A549 (cell line): ENCODE measurements at regions not wholly inside any gene's neighbourhood (a gene's known extent, or its start where the extent isn't known, plus 50 kb on each side); places are given as distances from the start of the nearest gene placed in this dataset.

Experiments used
- ATAC-seq, 2 experiments: fragments of 200-7000 bp in 1 of 2; fragments of >200 bp in 1 of 2; cut with Nextera tagmentation in 1 of 2; cut with Tn5 transposase in 1 of 2; 3 replicates each; pipeline versions ENCODE4 v1.8.0 to v1.9.1; 2018 to 2020; ENCODE audit warnings: mild to moderate bottlenecking in 1 of 2, moderate library complexity in 1 of 2
- CTCF ChIA-PET: fragments of 300-600 bp; sonication (Branson Sonifier 250); formaldehyde crosslinking; extraction: SDS; loops from one replicate; lab custom pipeline; 2021; ENCODE audit warnings: antibody characterized with exemption, inconsistent platforms; lab: Yijun Ruan, JAX
- POLR2A ChIA-PET: fragments of 350-600 bp; formaldehyde crosslinking; extraction: SDS; loops from one replicate; lab custom pipeline; 2021; ENCODE audit warnings: antibody characterized with exemption, inconsistent platforms; lab: Yijun Ruan, JAX
- DNase-seq, 2 experiments: peaks; one replicate each; pipeline versions ENCODE4 v3.0.0 to v3.0.0-alpha.2; 2011 to 2016; ENCODE audit warnings: low read depth in 1 of 2, low spot score in 1 of 2
- FAIRE-seq: peaks from 2 replicates; lab custom pipeline; 2011; peaks lifted over from hg19 to GRCh38; lab: Jason Lieb, UNC
- H3K27ac ChIP-seq, 2 experiments: fragments of >200 bp; sonication (Bioruptor Twin); formaldehyde crosslinking; 3 replicates each; pipeline ENCODE4 v1.5.1; 2016 to 2017
- H3K4me1 ChIP-seq: fragments of >200 bp; sonication (Bioruptor Twin); formaldehyde crosslinking; 3 replicates; pipeline ENCODE4 v1.6.1; 2016
- H3K4me2 ChIP-seq: fragments of >200 bp; sonication (Bioruptor Twin); formaldehyde crosslinking; 3 replicates; pipeline ENCODE4 v1.6.1; 2016
- H3K4me3 ChIP-seq: fragments of >200 bp; sonication (Bioruptor Twin); formaldehyde crosslinking; 3 replicates; pipeline ENCODE4 v1.5.1; 2016
- H3K9me3 ChIP-seq: fragments of >200 bp; sonication (Bioruptor Twin); formaldehyde crosslinking; 3 replicates; pipeline ENCODE4 v1.6.1; 2016
- BHLHE40 ChIP-seq: IDR thresholded peaks from 2 replicates; pipeline ENCODE4 v1.6.1; 2012; ENCODE audit warnings: low read depth, low read length, inconsistent platforms
- CBX2 ChIP-seq: fragments of 200-600 bp; sonication (generic); IDR thresholded peaks from 2 replicates; pipeline ENCODE4 v1.6.1; 2016; ENCODE audit warnings: low read depth, mild to moderate bottlenecking, borderline replicate concordance
- CBX8 ChIP-seq: fragments of 200-600 bp; sonication (generic); IDR thresholded peaks from 2 replicates; pipeline ENCODE4 v1.6.1; 2016
- CEBPB ChIP-seq, 2 experiments: fragments of >200 bp in 1 of 2; sonication (Bioruptor Twin) in 1 of 2; formaldehyde crosslinking in 1 of 2; IDR thresholded peaks; 2 replicates each; pipeline ENCODE4 v1.6.1; 2012 to 2016
- CHD2 ChIP-seq: fragments of 150-350 bp; IDR thresholded peaks from 2 replicates; pipeline ENCODE4 v1.6.1; 2014; ENCODE audit warnings: low read length; ENCODE audit not compliant: partially characterized antibody
- EHMT2 ChIP-seq: fragments of 200-600 bp; sonication (generic); IDR thresholded peaks from 2 replicates; pipeline ENCODE4 v1.6.1; 2016; ENCODE audit warnings: antibody characterized with exemption, low read depth, mild to moderate bottlenecking, moderate library complexity
- EP300 ChIP-seq, 2 experiments: fragments of >200 bp; sonication (Bioruptor Twin); formaldehyde crosslinking; IDR thresholded peaks; 2 replicates in 1 of 2; 3 replicates in 1 of 2; pipeline ENCODE4 v1.6.1; 2016 to 2017
- FOSB ChIP-seq: fragments of 250-450 bp; sonication (Bioruptor Pico); IDR thresholded peaks from 2 replicates; pipeline ENCODE4 v1.5.0; 2020; ENCODE audit warnings: mild to moderate bottlenecking, moderate library complexity
- FOXS1 ChIP-seq: fragments of 250-450 bp; sonication (Bioruptor Pico); IDR thresholded peaks from 2 replicates; pipeline ENCODE4 v1.5.0; 2020; ENCODE audit warnings: mild to moderate bottlenecking, moderate library complexity
- HDAC2 ChIP-seq: fragments of 200-600 bp; sonication (generic); IDR thresholded peaks from 2 replicates; pipeline ENCODE4 v1.6.1; 2016
- HEYL ChIP-seq: fragments of 250-450 bp; sonication (Bioruptor Pico); IDR thresholded peaks from 2 replicates; pipeline ENCODE4 v1.8.0; 2021; ENCODE audit warnings: mild to moderate bottlenecking, moderate library complexity
- JUN ChIP-seq, 2 experiments: fragments of >200 bp; sonication (Bioruptor Twin); formaldehyde crosslinking; IDR thresholded peaks; 2 replicates in 1 of 2; 3 replicates in 1 of 2; pipeline ENCODE4 v1.6.1; 2016 to 2017
- KDM1A ChIP-seq: fragments of 200-600 bp; sonication (generic); IDR thresholded peaks from 2 replicates; pipeline ENCODE4 v1.6.1; 2016; ENCODE audit warnings: low read depth, mild to moderate bottlenecking
- KDM5A ChIP-seq: fragments of 200-600 bp; sonication (generic); IDR thresholded peaks from 2 replicates; pipeline ENCODE4 v1.6.1; 2016; ENCODE audit warnings: antibody characterized with exemption, mild to moderate bottlenecking
- NPAS2 ChIP-seq: fragments of 250-450 bp; sonication (Bioruptor Pico); IDR thresholded peaks from 2 replicates; pipeline ENCODE4 v1.8.0; 2022; ENCODE audit warnings: mild to moderate bottlenecking, moderate library complexity, borderline replicate concordance
- POLR2A ChIP-seq: IDR thresholded peaks from 2 replicates; pipeline ENCODE4 v1.6.1; 2012; ENCODE audit warnings: mild to moderate bottlenecking, low read length
- RFX5 ChIP-seq: fragments of 450-650 bp; IDR thresholded peaks from 2 replicates; pipeline ENCODE4 v1.7.1; 2014; ENCODE audit warnings: antibody characterized with exemption, mild to moderate bottlenecking, moderate library complexity
- SREBF2 ChIP-seq: fragments of 450-650 bp; IDR thresholded peaks from 2 replicates; pipeline ENCODE4 v1.6.1; 2014; ENCODE audit warnings: mild to moderate bottlenecking, moderate library complexity
- TP53 ChIP-seq: fragments of 250-450 bp; sonication (Bioruptor Pico); IDR thresholded peaks from 2 replicates; pipeline ENCODE4 v1.5.0; 2021; ENCODE audit warnings: mild to moderate bottlenecking, moderate library complexity
- ZFP36 ChIP-seq: fragments of 450-650 bp; IDR thresholded peaks from 2 replicates; pipeline ENCODE4 v1.6.1; 2014; ENCODE audit warnings: borderline replicate concordance; ENCODE audit not compliant: partially characterized antibody
- ZNF302 ChIP-seq: fragments of 250-450 bp; sonication (Bioruptor Pico); IDR thresholded peaks from 2 replicates; pipeline ENCODE4 v1.9.0; 2021; ENCODE audit warnings: inconsistent platforms, mild to moderate bottlenecking, moderate library complexity
- ZSCAN20 ChIP-seq: fragments of 250-450 bp; sonication (Bioruptor Pico); IDR thresholded peaks from 2 replicates; pipeline ENCODE4 v1.8.0; 2022; ENCODE audit warnings: mild to moderate bottlenecking, moderate library complexity
- WGBS: methylation state at CpG from one replicate; pipeline ENCODE4 v1.1.6; 2017; ENCODE audit errors: missing lambda C conversion rate; 5-methylcytosine and 5-hydroxymethylcytosine counted together
- TF ChIP-seq, protein P1 (sequence below): fragments of 150-350 bp; IDR thresholded peaks from 2 replicates; pipeline ENCODE4 v1.6.1; 2014; ENCODE audit warnings: low read depth, mild to moderate bottlenecking, low read length
- TF ChIP-seq, protein P2 (sequence below): IDR thresholded peaks from 2 replicates; pipeline ENCODE4 v1.6.1; 2012; ENCODE audit warnings: low read depth, borderline replicate concordance
- TF ChIP-seq, protein P3 (sequence below): fragments of 250-450 bp; sonication (Bioruptor Pico); IDR thresholded peaks from 2 replicates; pipeline ENCODE4 v1.5.0; 2021; ENCODE audit warnings: mild to moderate bottlenecking, moderate library complexity, borderline replicate concordance

DNA sequence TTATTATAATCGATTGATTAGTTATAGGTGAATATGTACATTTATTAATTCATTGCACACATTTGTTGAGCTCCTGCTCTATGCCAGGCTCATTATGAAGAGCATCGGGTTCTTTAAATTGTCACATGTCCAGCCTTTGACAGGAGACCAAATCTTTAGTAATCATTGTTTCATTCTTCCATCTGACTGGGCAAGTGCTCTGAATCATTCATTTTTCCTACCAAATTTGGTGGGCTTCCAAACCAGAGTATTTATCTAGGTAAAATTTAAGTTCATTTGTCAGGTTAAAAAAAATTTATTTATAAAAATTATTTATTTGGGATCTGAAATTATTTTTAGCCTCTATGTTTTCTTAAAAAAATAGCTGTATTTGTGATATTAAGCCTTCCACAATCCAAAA is 404.9 kb upstream of the MMS22L start:
- Histone ChIP-seq H3K27ac (no peak overlapping the region), H3K9me3 (no peaks in the 10 kb centered on the region), H3K4me2 (no peak overlapping the region)
- POLR2A ChIA-PET = no interaction called here
- WGBS = 16% methylated on average over 2 of the region's 2 CpGs
- CTCF ChIA-PET = no interaction called here
- no peak for FAIRE-seq
- no peak for DNase-seq
- TF ChIP-seq, protein P1, sequence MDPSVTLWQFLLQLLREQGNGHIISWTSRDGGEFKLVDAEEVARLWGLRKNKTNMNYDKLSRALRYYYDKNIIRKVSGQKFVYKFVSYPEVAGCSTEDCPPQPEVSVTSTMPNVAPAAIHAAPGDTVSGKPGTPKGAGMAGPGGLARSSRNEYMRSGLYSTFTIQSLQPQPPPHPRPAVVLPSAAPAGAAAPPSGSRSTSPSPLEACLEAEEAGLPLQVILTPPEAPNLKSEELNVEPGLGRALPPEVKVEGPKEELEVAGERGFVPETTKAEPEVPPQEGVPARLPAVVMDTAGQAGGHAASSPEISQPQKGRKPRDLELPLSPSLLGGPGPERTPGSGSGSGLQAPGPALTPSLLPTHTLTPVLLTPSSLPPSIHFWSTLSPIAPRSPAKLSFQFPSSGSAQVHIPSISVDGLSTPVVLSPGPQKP = no peak
- TF ChIP-seq BHLHE40 (no peak), TP53 (CRISPR knock-in tag) (no peak), CBX8 (no peak), KDM1A (no peak), FOXS1 (CRISPR knock-in tag) (no peak), HDAC2 (no peak)
- TF ChIP-seq, protein P2, sequence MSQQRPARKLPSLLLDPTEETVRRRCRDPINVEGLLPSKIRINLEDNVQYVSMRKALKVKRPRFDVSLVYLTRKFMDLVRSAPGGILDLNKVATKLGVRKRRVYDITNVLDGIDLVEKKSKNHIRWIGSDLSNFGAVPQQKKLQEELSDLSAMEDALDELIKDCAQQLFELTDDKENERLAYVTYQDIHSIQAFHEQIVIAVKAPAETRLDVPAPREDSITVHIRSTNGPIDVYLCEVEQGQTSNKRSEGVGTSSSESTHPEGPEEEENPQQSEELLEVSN = no peak
- TF ChIP-seq, all 56 proteins: peak for 0
- H3K4me1 ChIP-seq = no peaks in the 10 kb centered on the region
- no peak overlapping the region for H3K4me3 ChIP-seq
- ATAC-seq = no peak

DNA sequence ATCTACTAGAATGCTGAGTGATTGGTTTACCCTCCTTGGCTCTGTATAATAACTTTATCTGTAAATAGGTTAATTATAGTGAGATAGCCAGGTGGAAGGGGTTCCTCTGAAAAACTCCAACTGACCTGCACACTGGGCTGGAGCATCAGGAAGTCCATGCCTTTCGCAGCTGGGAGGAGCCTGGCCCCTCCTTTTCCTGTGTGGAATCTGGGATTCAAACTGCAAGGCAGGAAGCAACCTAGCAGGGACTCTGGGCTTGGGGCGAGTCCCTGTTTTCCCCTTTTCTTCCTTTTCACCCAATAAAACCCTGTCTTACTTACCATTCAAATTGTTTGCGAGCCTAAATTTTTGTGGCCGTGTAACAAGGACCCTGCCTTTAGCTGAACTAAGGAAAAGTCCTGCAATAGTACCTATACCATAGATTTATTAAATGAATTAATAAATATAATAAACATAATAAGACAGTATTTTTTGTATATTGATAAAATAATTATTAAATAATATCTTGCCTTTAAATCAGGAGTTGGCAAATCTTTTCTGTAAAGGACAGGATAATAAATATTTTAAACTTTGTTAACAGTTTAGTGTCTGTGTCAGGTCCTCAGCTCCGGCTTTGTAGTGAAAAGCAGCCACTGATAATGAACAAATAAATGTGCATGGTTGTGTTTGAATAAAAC is 406.2 kb upstream of the MMS22L start:
- H3K27ac ChIP-seq = no peak overlapping the region
- TF ChIP-seq KDM1A (no peak), JUN (IDR thresholded peaks at IDR 0.05) (no peak), ZNF302 (CRISPR knock-in tag) (no peak), CHD2 (no peak), FOSB (CRISPR knock-in tag) (no peak), POLR2A (no peak), ZFP36 (no peak), SREBF2 (no peak), RFX5 (no peak), ZSCAN20 (no peak), HEYL (no peak), KDM5A (no peak), CBX2 (no peak), CEBPB (IDR thresholded peaks at IDR 0.05) (no peak), EP300 (IDR thresholded peaks at IDR 0.05) (no peak), EHMT2 (no peak), NPAS2 (CRISPR knock-in tag) (no peak)
- TF ChIP-seq, protein P3, sequence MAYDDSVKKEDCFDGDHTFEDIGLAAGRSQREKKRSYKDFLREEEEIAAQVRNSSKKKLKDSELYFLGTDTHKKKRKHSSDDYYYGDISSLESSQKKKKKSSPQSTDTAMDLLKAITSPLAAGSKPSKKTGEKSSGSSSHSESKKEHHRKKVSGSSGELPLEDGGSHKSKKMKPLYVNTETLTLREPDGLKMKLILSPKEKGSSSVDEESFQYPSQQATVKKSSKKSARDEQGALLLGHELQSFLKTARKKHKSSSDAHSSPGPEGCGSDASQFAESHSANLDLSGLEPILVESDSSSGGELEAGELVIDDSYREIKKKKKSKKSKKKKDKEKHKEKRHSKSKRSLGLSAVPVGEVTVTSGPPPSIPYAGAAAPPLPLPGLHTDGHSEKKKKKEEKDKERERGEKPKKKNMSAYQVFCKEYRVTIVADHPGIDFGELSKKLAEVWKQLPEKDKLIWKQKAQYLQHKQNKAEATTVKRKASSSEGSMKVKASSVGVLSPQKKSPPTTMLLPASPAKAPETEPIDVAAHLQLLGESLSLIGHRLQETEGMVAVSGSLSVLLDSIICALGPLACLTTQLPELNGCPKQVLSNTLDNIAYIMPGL (CRISPR knock-in tag) = no peak
- FAIRE-seq (no peak), DNase-seq (no peak), ATAC-seq (no peak)
- CTCF ChIA-PET = no interaction called here
- H3K4me1 ChIP-seq = no peaks in the 10 kb centered on the region
- POLR2A ChIA-PET = no interaction called here
- no peaks in the 10 kb centered on the region for H3K9me3 ChIP-seq
- 56% methylated on average over 5 of the region's 5 CpGs for WGBS
- no peak overlapping the region for H3K4me2 ChIP-seq
- no peak overlapping the region for H3K4me3 ChIP-seq
